ENCODE measurements at regions not wholly inside any gene's neighbourhood (a gene's known extent, or its start where the extent isn't known, plus 50 kb on each side); places are given as distances from the start of the nearest gene placed in this dataset.

DNA sequence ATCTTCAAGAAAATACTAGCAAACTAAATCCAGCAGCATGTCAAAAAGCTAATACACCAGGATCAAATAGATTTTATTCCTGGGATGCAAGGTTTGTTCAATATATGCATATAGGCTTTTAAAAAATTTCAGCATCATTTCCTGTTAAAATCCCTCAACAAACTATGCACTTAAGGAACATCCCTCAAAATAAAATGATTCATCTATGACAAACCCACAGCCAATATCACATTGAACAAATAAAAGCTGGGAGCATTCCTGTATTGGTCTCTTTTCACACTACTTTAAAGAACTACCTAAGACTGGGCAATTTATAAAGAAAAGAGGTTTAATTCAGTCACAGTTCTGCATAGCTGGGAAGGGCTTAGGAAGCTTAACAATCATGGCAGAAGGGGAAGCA is 726.7 kb downstream of the GRXCR1 start:
- TF ChIP-seq, protein P1, sequence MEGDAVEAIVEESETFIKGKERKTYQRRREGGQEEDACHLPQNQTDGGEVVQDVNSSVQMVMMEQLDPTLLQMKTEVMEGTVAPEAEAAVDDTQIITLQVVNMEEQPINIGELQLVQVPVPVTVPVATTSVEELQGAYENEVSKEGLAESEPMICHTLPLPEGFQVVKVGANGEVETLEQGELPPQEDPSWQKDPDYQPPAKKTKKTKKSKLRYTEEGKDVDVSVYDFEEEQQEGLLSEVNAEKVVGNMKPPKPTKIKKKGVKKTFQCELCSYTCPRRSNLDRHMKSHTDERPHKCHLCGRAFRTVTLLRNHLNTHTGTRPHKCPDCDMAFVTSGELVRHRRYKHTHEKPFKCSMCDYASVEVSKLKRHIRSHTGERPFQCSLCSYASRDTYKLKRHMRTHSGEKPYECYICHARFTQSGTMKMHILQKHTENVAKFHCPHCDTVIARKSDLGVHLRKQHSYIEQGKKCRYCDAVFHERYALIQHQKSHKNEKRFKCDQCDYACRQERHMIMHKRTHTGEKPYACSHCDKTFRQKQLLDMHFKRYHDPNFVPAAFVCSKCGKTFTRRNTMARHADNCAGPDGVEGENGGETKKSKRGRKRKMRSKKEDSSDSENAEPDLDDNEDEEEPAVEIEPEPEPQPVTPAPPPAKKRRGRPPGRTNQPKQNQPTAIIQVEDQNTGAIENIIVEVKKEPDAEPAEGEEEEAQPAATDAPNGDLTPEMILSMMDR (IDR thresholded peaks at IDR 0.05; ENCODE audit: poor library complexity): no peak
- TF ChIP-seq EZH2 (IDR thresholded peaks at IDR 0.05; ENCODE audit: borderline replicate concordance) (no peak), EZH2phosphoT487 (IDR thresholded peaks at IDR 0.05; ENCODE audit: low read depth, severe bottlenecking, unreplicated experiment) (no peak)
